GM19239 (cell line): ENCODE measurements at regions not wholly inside any gene's neighbourhood (a gene's known extent, or its start where the extent isn't known, plus 50 kb on each side); places are given as distances from the start of the nearest gene placed in this dataset.

ENCODE experiments used
- DNase-seq: peaks from one replicate; pipeline ENCODE4 v3.0.0; 2011; ENCODE audit warnings: low spot score; ENCODE audit not compliant: insufficient read length
- FAIRE-seq: peaks from 2 replicates; lab custom pipeline; 2011; peaks lifted over from hg19 to GRCh38; lab: Jason Lieb, UNC

- no peak for DNase-seq
- FAIRE-seq = no peak
Observed at GRCh38 chr1:57637155-57637554, 213.3 kb upstream of the DAB1 start.

GRCh38 chr1:57633881-57634280 is 210.0 kb upstream of the DAB1 start:
- FAIRE-seq = no peak

GRCh38 chr1:57633056-57633455 is 209.2 kb upstream of the DAB1 start:
- FAIRE-seq (no peak), DNase-seq (no peak)

More at GRCh38 chr1:57633881-57634280, 210.0 kb upstream of the DAB1 start:
- DNase-seq = no peak

- no peak for DNase-seq
- no peak for FAIRE-seq
Observed at GRCh38 chr1:57632401-57632800, 208.5 kb upstream of the DAB1 start.

- DNase-seq (no peak), FAIRE-seq (no peak)
Observed at GRCh38 chr1:57627612-57628011, 203.8 kb upstream of the DAB1 start.

- DNase-seq (no peak), FAIRE-seq (no peak)
Observed at GRCh38 chr1:57623791-57624538, 200.1 kb upstream of the DAB1 start.

- no peak for FAIRE-seq
Observed at GRCh38 chr1:57623039-57623790, 199.4 kb upstream of the DAB1 start.

GRCh38 chr1:57621776-57622175 is 197.9 kb upstream of the DAB1 start:
- FAIRE-seq = no peak
- DNase-seq = no peak

More at GRCh38 chr1:57623039-57623790, 199.4 kb upstream of the DAB1 start:
- DNase-seq = no peak

GRCh38 chr1:57620605-57621004 is 196.7 kb upstream of the DAB1 start:
- no peak for FAIRE-seq
- no peak for DNase-seq

- DNase-seq (no peak), FAIRE-seq (no peak)
Observed at GRCh38 chr1:57616921-57617320, 193.1 kb upstream of the DAB1 start.

GRCh38 chr1:57615956-57616355 is 192.1 kb upstream of the DAB1 start:
- DNase-seq (no peak), FAIRE-seq (no peak)

- no peak for DNase-seq
- FAIRE-seq = no peak
Observed at GRCh38 chr1:57612833-57613232, 189.0 kb upstream of the DAB1 start.

GRCh38 chr1:57605933-57606332 is 182.1 kb upstream of the DAB1 start:
- FAIRE-seq (no peak), DNase-seq (no peak)

- FAIRE-seq (no peak), DNase-seq (no peak)
Observed at GRCh38 chr1:57603696-57604095, 179.8 kb upstream of the DAB1 start.

GRCh38 chr1:57600424-57600823 is 176.6 kb upstream of the DAB1 start:
- FAIRE-seq = no peak
- DNase-seq = no peak

- FAIRE-seq = no peak
- DNase-seq = no peak
Observed at GRCh38 chr1:57599236-57599994, 175.6 kb upstream of the DAB1 start.

GRCh38 chr1:57597036-57597435 is 173.2 kb upstream of the DAB1 start:
- FAIRE-seq (no peak), DNase-seq (no peak)

GRCh38 chr1:57594002-57594401 is 170.1 kb upstream of the DAB1 start:
- no peak for DNase-seq
- no peak for FAIRE-seq

GRCh38 chr1:57591842-57592241 is 168.0 kb upstream of the DAB1 start:
- FAIRE-seq = no peak

GRCh38 chr1:57590978-57591377 is 167.1 kb upstream of the DAB1 start:
- no peak for DNase-seq
- no peak for FAIRE-seq

More at GRCh38 chr1:57591842-57592241, 168.0 kb upstream of the DAB1 start:
- DNase-seq = no peak

- FAIRE-seq = no peak
- no peak for DNase-seq
Observed at GRCh38 chr1:57586842-57587241, 163.0 kb upstream of the DAB1 start.
